SK-N-SH (cell line): ENCODE measurements at regions not wholly inside any gene's neighbourhood (a gene's known extent, or its start where the extent isn't known, plus 50 kb on each side); places are given as distances from the start of the nearest gene placed in this dataset.

ENCODE experiments used
- CTCF ChIA-PET: fragments of 300-600, 350-600 bp; formaldehyde crosslinking; extraction: SDS; loops from one replicate; lab custom pipeline; 2021; lab: Yijun Ruan, JAX
- POLR2A ChIA-PET: fragments of 350-600 bp; sonication (Branson Sonifier 250); formaldehyde crosslinking; extraction: SDS; loops from one replicate; lab custom pipeline; 2020; ENCODE audit warnings: antibody characterized with exemption, inconsistent platforms; lab: Yijun Ruan, JAX
- DNase-seq: peaks from one replicate; pipeline ENCODE4 v3.0.0; 2012
- H2AFZ ChIP-seq: fragments of 200-600 bp; sonication (generic); 2 replicates; pipeline ENCODE4 v1.8.1; 2016; ENCODE audit warnings: antibody characterized with exemption, mild to moderate bottlenecking, low read depth
- H3F3A ChIP-seq: fragments of 200-600 bp; sonication (generic); replicated peaks from 2 replicates; pipeline ENCODE3; 2016; ENCODE audit warnings: antibody characterized with exemption, mild to moderate bottlenecking; ENCODE audit not compliant: insufficient read depth
- H3K27ac ChIP-seq, 2 experiments: fragments of 200-500 bp in 1 of 2; fragments of 200-600 bp in 1 of 2; sonication (Bioruptor generic) in 1 of 2; sonication (generic), shearing (Covaris generic) in 1 of 2; 2 replicates each; pipeline versions ENCODE4 v1.5.1 to v1.6.1; 2014 to 2016; ENCODE audit warnings: low read depth in 2 of 2, inconsistent platforms in 1 of 2, low read length in 1 of 2, mild to moderate bottlenecking in 1 of 2, mixed read lengths in 1 of 2
- H3K27me3 ChIP-seq: fragments of 200-600 bp; sonication (generic), shearing (Covaris generic); 2 replicates; pipeline ENCODE4 v1.6.1; 2016; ENCODE audit warnings: mixed run types; ENCODE audit not compliant: insufficient read depth
- H3K36me3 ChIP-seq, 2 experiments: fragments of 200-500 bp in 1 of 2; fragments of 200-600 bp in 1 of 2; sonication (Bioruptor generic) in 1 of 2; sonication (generic) in 1 of 2; replicated peaks in 1 of 2; 2 replicates each; pipeline versions ENCODE3 to v1.5.1; 2014 to 2016; ENCODE audit warnings: low read length in 1 of 2, mild to moderate bottlenecking in 1 of 2; ENCODE audit not compliant: insufficient read depth in 2 of 2, control insufficient read depth in 1 of 2
- H3K4me1 ChIP-seq, 2 experiments: fragments of 200-500 bp in 1 of 2; fragments of 200-600 bp in 1 of 2; sonication (Bioruptor generic) in 1 of 2; sonication (generic), shearing (Covaris generic) in 1 of 2; 2 replicates each; pipeline versions ENCODE4 v1.5.1 to v1.6.1; 2014 to 2016; ENCODE audit warnings: low read depth in 1 of 2, low read length in 1 of 2, mixed run types in 1 of 2; ENCODE audit not compliant: insufficient read depth in 2 of 2, control insufficient read depth in 1 of 2
- H3K4me2 ChIP-seq: fragments of 200-600 bp; sonication (generic), shearing (Covaris generic); 2 replicates; pipeline ENCODE4 v1.6.1; 2017; ENCODE audit warnings: mixed run types
- H3K4me3 ChIP-seq, 2 experiments: fragments of 200-500 bp in 1 of 2; fragments of 200-600 bp in 1 of 2; sonication (Bioruptor generic) in 1 of 2; sonication (generic), shearing (Covaris generic) in 1 of 2; 2 replicates each; pipeline versions ENCODE4 v1.5.1 to v1.8.1; 2014 to 2016; ENCODE audit warnings: low read depth in 2 of 2, inconsistent platforms in 1 of 2, low read length in 1 of 2, mild to moderate bottlenecking in 1 of 2, mixed read lengths in 1 of 2, moderate library complexity in 1 of 2
- H3K79me2 ChIP-seq: fragments of 200-600 bp; sonication (generic); 2 replicates; pipeline ENCODE4 v1.8.1; 2017; ENCODE audit warnings: mild to moderate bottlenecking; ENCODE audit not compliant: insufficient read depth
- H3K9ac ChIP-seq: fragments of 200-600 bp; sonication (generic); 2 replicates; pipeline ENCODE4 v1.6.1; 2017; ENCODE audit warnings: mixed run types
- H3K9me2 ChIP-seq: fragments of 200-600 bp; sonication (generic); 2 replicates; pipeline ENCODE4 v1.6.1; 2017; ENCODE audit warnings: mixed run types
- H3K9me3 ChIP-seq: fragments of 200-600 bp; sonication (generic); 2 replicates; pipeline ENCODE4 v1.6.1; 2017; ENCODE audit warnings: mixed run types, mild to moderate bottlenecking, moderate library complexity
- H4K20me1 ChIP-seq: fragments of 200-600 bp; sonication (generic); 2 replicates; pipeline ENCODE4 v1.6.1; 2017; ENCODE audit warnings: mild to moderate bottlenecking, mixed run types; ENCODE audit not compliant: insufficient read depth
- FOXJ3 ChIP-seq: sonication (generic); formaldehyde crosslinking; IDR thresholded peaks from 2 replicates; pipeline ENCODE4 v1.5.1; 2020; ENCODE audit warnings: mild to moderate bottlenecking, missing genetic modification reagents
- GABPA ChIP-seq: IDR thresholded peaks from 2 replicates; pipeline ENCODE4 v1.4.0; 2012; ENCODE audit warnings: low read depth, mild to moderate bottlenecking
- NRF1 ChIP-seq: IDR thresholded peaks from 2 replicates; pipeline ENCODE4 v1.6.1; 2012; ENCODE audit warnings: low read depth, mild to moderate bottlenecking, low read length
- POLR2AphosphoS5 ChIP-seq: IDR thresholded peaks from 2 replicates; pipeline ENCODE4 v1.6.1; 2012; ENCODE audit warnings: low read depth, low read length
- RCOR1 ChIP-seq: fragments of 150-350 bp; IDR thresholded peaks from 2 replicates; pipeline ENCODE4 v1.6.1; 2017; ENCODE audit warnings: antibody characterized with exemption, low read length
- RXRA ChIP-seq: IDR thresholded peaks from 2 replicates; pipeline ENCODE4 v1.4.0; 2012; ENCODE audit warnings: low read depth, mild to moderate bottlenecking, borderline replicate concordance
- TEAD4 ChIP-seq: IDR thresholded peaks from 2 replicates; pipeline ENCODE4 v1.4.0; 2012; ENCODE audit warnings: mild to moderate bottlenecking, borderline replicate concordance; ENCODE audit not compliant: insufficient read depth
- USF1 ChIP-seq: IDR thresholded peaks from 2 replicates; pipeline ENCODE4 v1.4.0; 2012; ENCODE audit warnings: low read depth, borderline replicate concordance
- WGBS: methylation state at CpG from one replicate; pipeline ENCODE4 v1.1.6; 2017; ENCODE audit warnings: low lambda C conversion rate; 5-methylcytosine and 5-hydroxymethylcytosine counted together
- TF ChIP-seq, protein P1 (sequence below): fragments of 200-600 bp; sonication (generic); IDR thresholded peaks from 2 replicates; pipeline ENCODE4 v1.6.1; 2017; ENCODE audit warnings: antibody characterized with exemption, mild to moderate bottlenecking, moderate library complexity
- TF ChIP-seq, protein P2 (sequence below): fragments of 150-350 bp; IDR thresholded peaks from 2 replicates; pipeline ENCODE4 v1.6.1; 2016; ENCODE audit warnings: mild to moderate bottlenecking, low read depth, low read length
- TF ChIP-seq, protein P3 (sequence below): IDR thresholded peaks from 2 replicates; pipeline ENCODE4 v1.4.0; 2012; ENCODE audit warnings: low read depth, borderline replicate concordance
- TF ChIP-seq, protein P4 (sequence below): IDR thresholded peaks from 2 replicates; pipeline ENCODE4 v1.4.0; 2012; ENCODE audit warnings: low read depth

DNA sequence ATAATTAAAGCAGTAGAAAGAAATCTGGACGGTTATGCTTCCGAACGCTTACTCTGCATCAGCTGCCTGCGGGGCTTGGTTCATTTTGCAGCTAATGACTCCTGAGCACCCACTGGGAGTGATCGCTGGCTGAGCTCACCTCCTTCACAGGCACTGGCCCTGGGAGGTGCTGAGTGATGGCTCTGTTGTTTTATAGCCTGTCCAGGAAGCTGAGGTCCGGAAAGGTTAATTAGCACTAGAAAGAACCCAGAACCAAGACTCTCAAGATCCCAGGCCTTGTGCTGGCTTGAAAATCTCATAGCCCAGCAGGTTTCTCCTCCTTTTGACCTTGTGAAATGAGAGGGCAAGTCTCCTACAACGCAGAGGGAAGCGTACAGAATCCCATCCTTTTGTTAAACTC lies 226.2 kb downstream of the AJAP1 start (continued):
- TF ChIP-seq, protein P1, sequence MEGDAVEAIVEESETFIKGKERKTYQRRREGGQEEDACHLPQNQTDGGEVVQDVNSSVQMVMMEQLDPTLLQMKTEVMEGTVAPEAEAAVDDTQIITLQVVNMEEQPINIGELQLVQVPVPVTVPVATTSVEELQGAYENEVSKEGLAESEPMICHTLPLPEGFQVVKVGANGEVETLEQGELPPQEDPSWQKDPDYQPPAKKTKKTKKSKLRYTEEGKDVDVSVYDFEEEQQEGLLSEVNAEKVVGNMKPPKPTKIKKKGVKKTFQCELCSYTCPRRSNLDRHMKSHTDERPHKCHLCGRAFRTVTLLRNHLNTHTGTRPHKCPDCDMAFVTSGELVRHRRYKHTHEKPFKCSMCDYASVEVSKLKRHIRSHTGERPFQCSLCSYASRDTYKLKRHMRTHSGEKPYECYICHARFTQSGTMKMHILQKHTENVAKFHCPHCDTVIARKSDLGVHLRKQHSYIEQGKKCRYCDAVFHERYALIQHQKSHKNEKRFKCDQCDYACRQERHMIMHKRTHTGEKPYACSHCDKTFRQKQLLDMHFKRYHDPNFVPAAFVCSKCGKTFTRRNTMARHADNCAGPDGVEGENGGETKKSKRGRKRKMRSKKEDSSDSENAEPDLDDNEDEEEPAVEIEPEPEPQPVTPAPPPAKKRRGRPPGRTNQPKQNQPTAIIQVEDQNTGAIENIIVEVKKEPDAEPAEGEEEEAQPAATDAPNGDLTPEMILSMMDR = no peak

DNA sequence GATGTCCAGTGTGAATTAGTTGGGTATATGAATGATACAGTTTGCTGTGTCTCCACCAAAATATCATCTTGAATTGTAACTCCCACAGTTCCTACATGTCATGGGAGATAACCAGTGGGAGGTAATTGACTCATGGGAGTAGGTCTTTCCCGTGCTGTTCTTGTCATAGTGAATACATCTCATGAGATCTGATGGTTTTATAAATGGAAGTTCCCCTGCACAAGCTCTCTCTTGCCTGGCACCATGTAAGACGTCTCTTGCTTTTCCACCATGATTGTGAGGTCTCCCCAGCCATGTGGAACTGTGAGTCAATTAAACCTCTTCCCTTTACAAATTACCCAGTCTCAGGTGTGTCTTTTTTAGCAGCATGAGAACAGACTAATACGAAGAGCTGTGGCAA lies 223.0 kb downstream of the AJAP1 start:
- 5% methylated on average over 3 of the region's 3 CpGs for WGBS
- Histone ChIP-seq H4K20me1 (no peaks in the 10 kb centered on the region), H2AFZ (no peak overlapping the region), H3K4me1 (no peaks in the 10 kb centered on the region), H3K9ac (no peak overlapping the region), H3K9me2 (no peaks in the 10 kb centered on the region), H3K4me3 (no peak overlapping the region), H3K27me3 (no peaks in the 10 kb centered on the region), H3K36me3 (no peaks in the 10 kb centered on the region), H3K4me2 (no peak overlapping the region), H3K79me2 (no peaks in the 10 kb centered on the region), H3F3A (no peaks in the 10 kb centered on the region), H3K9me3 (no peaks in the 10 kb centered on the region), H3K27ac (no peak overlapping the region)
- CTCF ChIA-PET = no interaction called here
- TF ChIP-seq POLR2AphosphoS5 (no peak), RXRA (no peak), FOXJ3 (CRISPR knock-in tag) (no peak), TEAD4 (no peak), RCOR1 (no peak), USF1 (no peak), NRF1 (no peak), GABPA (no peak)
- TF ChIP-seq, protein P2, sequence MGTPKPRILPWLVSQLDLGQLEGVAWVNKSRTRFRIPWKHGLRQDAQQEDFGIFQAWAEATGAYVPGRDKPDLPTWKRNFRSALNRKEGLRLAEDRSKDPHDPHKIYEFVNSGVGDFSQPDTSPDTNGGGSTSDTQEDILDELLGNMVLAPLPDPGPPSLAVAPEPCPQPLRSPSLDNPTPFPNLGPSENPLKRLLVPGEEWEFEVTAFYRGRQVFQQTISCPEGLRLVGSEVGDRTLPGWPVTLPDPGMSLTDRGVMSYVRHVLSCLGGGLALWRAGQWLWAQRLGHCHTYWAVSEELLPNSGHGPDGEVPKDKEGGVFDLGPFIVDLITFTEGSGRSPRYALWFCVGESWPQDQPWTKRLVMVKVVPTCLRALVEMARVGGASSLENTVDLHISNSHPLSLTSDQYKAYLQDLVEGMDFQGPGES = no peak
- TF ChIP-seq, protein P1 = no peak
- TF ChIP-seq, protein P3, sequence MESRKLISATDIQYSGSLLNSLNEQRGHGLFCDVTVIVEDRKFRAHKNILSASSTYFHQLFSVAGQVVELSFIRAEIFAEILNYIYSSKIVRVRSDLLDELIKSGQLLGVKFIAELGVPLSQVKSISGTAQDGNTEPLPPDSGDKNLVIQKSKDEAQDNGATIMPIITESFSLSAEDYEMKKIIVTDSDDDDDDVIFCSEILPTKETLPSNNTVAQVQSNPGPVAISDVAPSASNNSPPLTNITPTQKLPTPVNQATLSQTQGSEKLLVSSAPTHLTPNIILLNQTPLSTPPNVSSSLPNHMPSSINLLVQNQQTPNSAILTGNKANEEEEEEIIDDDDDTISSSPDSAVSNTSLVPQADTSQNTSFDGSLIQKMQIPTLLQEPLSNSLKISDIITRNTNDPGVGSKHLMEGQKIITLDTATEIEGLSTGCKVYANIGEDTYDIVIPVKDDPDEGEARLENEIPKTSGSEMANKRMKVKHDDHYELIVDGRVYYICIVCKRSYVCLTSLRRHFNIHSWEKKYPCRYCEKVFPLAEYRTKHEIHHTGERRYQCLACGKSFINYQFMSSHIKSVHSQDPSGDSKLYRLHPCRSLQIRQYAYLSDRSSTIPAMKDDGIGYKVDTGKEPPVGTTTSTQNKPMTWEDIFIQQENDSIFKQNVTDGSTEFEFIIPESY = no peak
- TF ChIP-seq, protein P4, sequence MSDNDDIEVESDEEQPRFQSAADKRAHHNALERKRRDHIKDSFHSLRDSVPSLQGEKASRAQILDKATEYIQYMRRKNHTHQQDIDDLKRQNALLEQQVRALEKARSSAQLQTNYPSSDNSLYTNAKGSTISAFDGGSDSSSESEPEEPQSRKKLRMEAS = no peak
- no peak for DNase-seq
- POLR2A ChIA-PET = no interaction called here
